ENCODE measurements at regions not wholly inside any gene's neighbourhood (a gene's known extent, or its start where the extent isn't known, plus 50 kb on each side); places are given as distances from the start of the nearest gene placed in this dataset.
A peak's percentile ranks its signal among the peaks of the same experiment; 100 is the strongest.

GRCh38 chr3:143207338-143207961, 87.9 kb downstream of the CHST2 start:
- H3K4me1 ChIP-seq (replicated peaks in 1 of 4; ENCODE audit: control insufficient read depth in 3 of 4, insufficient read depth in 4 of 4, low read length in 3 of 4): no peaks in the 10 kb centered on the region; a peak in 2 of 7 replicates
- no peaks in the 10 kb centered on the region for H4K20me1 ChIP-seq (replicated peaks in 1 of 2; ENCODE audit: control insufficient read depth in 1 of 2, insufficient read depth in 2 of 2, low read length in 2 of 2)
- 0 out of 2 replicates have a peak overlapping the region, but pooled peaks have one; percentile 64 for H2AFZ ChIP-seq (ENCODE audit: low read length)
- no peak overlapping the region for H2BK20ac ChIP-seq (ENCODE audit: low read length)
- WGBS, 2 experiments (ENCODE audit: extremely low coverage in 1 of 2, insufficient coverage in 1 of 2, insufficient read length in 1 of 2, insufficient replicate concordance in 2 of 2, low coverage in 1 of 2, low lambda C conversion rate in 2 of 2, missing lambda C conversion rate in 1 of 2): 85% methylated on average over 1 of the region's 1 CpG; no CpG with 5 or more reads in 1 of the 2 experiments
- H3K56ac ChIP-seq (replicated peaks; ENCODE audit: insufficient read length, low read depth, low read length): peak overlapping the region; percentile 13
- no peaks in the 10 kb centered on the region for H3K79me1 ChIP-seq (ENCODE audit: low read depth, low read length)
- CTCF ChIA-PET (ENCODE audit: partially characterized antibody): interaction anchor here (0.9 to 1.6 kb wide), 2 partner anchors 9 to 38 kb away, joined by 3 to 6 read pairs; no protein-coding TSS in a partner anchor
- no peak overlapping the region for H2BK120ac ChIP-seq (replicated peaks; ENCODE audit: low read depth, low read length)
- no peaks in the 10 kb centered on the region for H3K36me3 ChIP-seq (ENCODE audit: control insufficient read depth in 2 of 4, insufficient read depth in 4 of 4, low read length in 3 of 4)
- no peak overlapping the region for H3K4ac ChIP-seq (replicated peaks; ENCODE audit: insufficient read length, low read depth, low read length)
- FAIRE-seq (no peak), DNase-seq (ENCODE audit: low read depth in 1 of 2, low spot score in 2 of 2) (no peak)
- POLR2A ChIA-PET (ENCODE audit: partially characterized antibody): no interaction called here
- no peak overlapping the region for H3K4me3 ChIP-seq (ENCODE audit: extremely low read depth in 1 of 4, insufficient read depth in 2 of 4, low read depth in 3 of 4, low read length in 4 of 4)
- H3K27ac ChIP-seq (ENCODE audit: low read depth, low read length): no peak overlapping the region
- no peak overlapping the region for H2BK15ac ChIP-seq (ENCODE audit: low read length)
- no peak for TF ChIP-seq SIX5 (IDR thresholded peaks at IDR 0.05; ENCODE audit: low read depth, low read length)
- no peak for TF ChIP-seq TAF1 (IDR thresholded peaks at IDR 0.05; ENCODE audit: low read depth, low read length)
- no peak for TF ChIP-seq BRCA1 (IDR thresholded peaks at IDR 0.05; ENCODE audit: low read depth, low read length)
- no peak for TF ChIP-seq EP300 (IDR thresholded peaks at IDR 0.05; ENCODE audit: borderline replicate concordance in 1 of 2, low read depth in 2 of 2, low read length in 2 of 2)
- peak; percentile 27; the same call in 1 of the 2 replicates for TF ChIP-seq MAFK (IDR thresholded peaks at IDR 0.05; ENCODE audit: low read depth, low read length)
- TF ChIP-seq KDM1A (IDR thresholded peaks at IDR 0.05; ENCODE audit: borderline replicate concordance, low read length): peak; percentile 13; the same call in 1 of the 2 replicates
- no peak for TF ChIP-seq ATF3 (IDR thresholded peaks at IDR 0.05; ENCODE audit: insufficient read depth, low read depth, low read length)
- no peak for TF ChIP-seq POLR2A (IDR thresholded peaks at IDR 0.05; ENCODE audit: control extremely low read depth in 1 of 2, low read depth in 2 of 2, low read length in 2 of 2)
- TF ChIP-seq BACH1 (IDR thresholded peaks at IDR 0.05; ENCODE audit: low read length): 0 out of 2 replicates have a peak, but pooled peaks have one; percentile 28
- H3K23ac ChIP-seq (ENCODE audit: insufficient read length): no peak overlapping the region
- no peaks in the 10 kb centered on the region for H3K79me2 ChIP-seq (ENCODE audit: control insufficient read depth in 1 of 2, insufficient read depth in 2 of 2, low read length in 2 of 2)
- no peak overlapping the region for H3K4me2 ChIP-seq (ENCODE audit: insufficient read depth in 1 of 2, low read depth in 2 of 2, low read length in 2 of 2)
- H4K8ac ChIP-seq (ENCODE audit: extremely low read depth, insufficient read depth, low read length): no peak overlapping the region
- H3K18ac ChIP-seq (ENCODE audit: extremely low read depth, low read length): no peak overlapping the region
- H4K91ac ChIP-seq (replicated peaks; ENCODE audit: insufficient read length, low read length): no peak overlapping the region
- no peaks in the 10 kb centered on the region for H3K23me2 ChIP-seq (ENCODE audit: low read depth, low read length)
- no peak overlapping the region for H3K9ac ChIP-seq (replicated peaks in 1 of 4; ENCODE audit: extremely low read depth in 1 of 4, low read depth in 3 of 4, low read length in 3 of 4)
- no peaks in the 10 kb centered on the region for H3K9me3 ChIP-seq (ENCODE audit: insufficient read depth in 2 of 2, low read depth in 1 of 2, low read length in 1 of 2)
- H2BK5ac ChIP-seq (ENCODE audit: low read depth, low read length): no peak overlapping the region
- no peak overlapping the region for H2AK5ac ChIP-seq (ENCODE audit: low read depth, low read length)
- no peak overlapping the region for H4K5ac ChIP-seq (ENCODE audit: insufficient read length, low read depth, low read length)
- H3K27me3 ChIP-seq (replicated peaks in 1 of 4; ENCODE audit: control insufficient read depth in 3 of 4, extremely low read depth in 1 of 4, insufficient read depth in 3 of 4, low read length in 3 of 4): no peaks in the 10 kb centered on the region
- H3K14ac ChIP-seq (ENCODE audit: insufficient read length): no peak overlapping the region
- no peak overlapping the region for H2BK12ac ChIP-seq (ENCODE audit: low read depth, low read length)

Data from H1 (cell line).